ENCODE measurements at regions not wholly inside any gene's neighbourhood (a gene's known extent, or its start where the extent isn't known, plus 50 kb on each side); places are given as distances from the start of the nearest gene placed in this dataset.

- ChIA-PET POLR2A (ENCODE audit: low non-redundant PET) (no interaction called here), CTCF (no interaction called here)
- no peak for DNase-seq (ENCODE audit: low spot score)
- Histone ChIP-seq H3K36me3 (ENCODE audit: insufficient read depth, low read length, poor library complexity, severe bottlenecking) (no peaks in the 10 kb centered on the region), H3K27ac (ENCODE audit: low read depth, low read length, poor library complexity, severe bottlenecking) (no peak overlapping the region), H3K4me3 (ENCODE audit: low read depth, low read length, poor library complexity, severe bottlenecking) (no peak overlapping the region), H3K4me1 (ENCODE audit: insufficient read depth, low read length, poor library complexity, severe bottlenecking) (no peaks in the 10 kb centered on the region), H3K27me3 (replicated peaks; ENCODE audit: insufficient read depth, low read depth, low read length, poor library complexity) (peaks cover 4% of the 10 kb centered on the region), H3K9me3 (ENCODE audit: low read depth, low read length, poor library complexity, severe bottlenecking) (no peaks in the 10 kb centered on the region)
- TF ChIP-seq CTCF (conservative IDR thresholded peaks at IDR 0.05; ENCODE audit: low read depth, low read length), result no peak
- TF ChIP-seq EZH2 (IDR thresholded peaks at IDR 0.05; ENCODE audit: borderline replicate concordance, low read depth, low read length, poor library complexity, severe bottlenecking), result no peak
- no TSS peak for BruUV-seq (replicated peaks)
- intact Hi-C loops (cut with micrococcal nuclease; ENCODE audit: unreplicated experiment), result no loop called here
These were observed 393.1 kb downstream of the CNTNAP4 start for GRCh38 chr16:76670125-76670857.

GRCh38 chr16:76676356-76676755 lies 399.2 kb downstream of the CNTNAP4 start:
- TF ChIP-seq CTCF (conservative IDR thresholded peaks at IDR 0.05; ENCODE audit: low read depth, low read length) (no peak), EZH2 (IDR thresholded peaks at IDR 0.05; ENCODE audit: borderline replicate concordance, low read depth, low read length, poor library complexity, severe bottlenecking) (no peak)
- Histone ChIP-seq H3K27me3 (replicated peaks; ENCODE audit: insufficient read depth, low read depth, low read length, poor library complexity) (no peaks in the 10 kb centered on the region), H3K27ac (ENCODE audit: low read depth, low read length, poor library complexity, severe bottlenecking) (no peak overlapping the region), H3K4me3 (ENCODE audit: low read depth, low read length, poor library complexity, severe bottlenecking) (no peak overlapping the region), H3K9me3 (ENCODE audit: low read depth, low read length, poor library complexity, severe bottlenecking) (no peaks in the 10 kb centered on the region), H3K4me1 (ENCODE audit: insufficient read depth, low read length, poor library complexity, severe bottlenecking) (no peaks in the 10 kb centered on the region), H3K36me3 (ENCODE audit: insufficient read depth, low read length, poor library complexity, severe bottlenecking) (no peaks in the 10 kb centered on the region)
- ChIA-PET CTCF (no interaction called here), POLR2A (ENCODE audit: low non-redundant PET) (no interaction called here)
- intact Hi-C loops (cut with micrococcal nuclease; ENCODE audit: unreplicated experiment), result no loop called here
- BruUV-seq (replicated peaks), result no TSS peak
- no peak for DNase-seq (ENCODE audit: low spot score)

- no peak for DNase-seq (ENCODE audit: low spot score)
- POLR2A ChIA-PET (ENCODE audit: low non-redundant PET), result no interaction called here
- no TSS peak for BruUV-seq (replicated peaks)
- H3K27me3 ChIP-seq (replicated peaks; ENCODE audit: insufficient read depth, low read depth, low read length, poor library complexity), result peaks cover 5% of the 10 kb centered on the region
- intact Hi-C loops (cut with micrococcal nuclease; ENCODE audit: unreplicated experiment), result no loop called here
- H3K4me1 ChIP-seq (ENCODE audit: insufficient read depth, low read length, poor library complexity, severe bottlenecking), result no peaks in the 10 kb centered on the region
- TF ChIP-seq CTCF (conservative IDR thresholded peaks at IDR 0.05; ENCODE audit: low read depth, low read length) (no peak), EZH2 (IDR thresholded peaks at IDR 0.05; ENCODE audit: borderline replicate concordance, low read depth, low read length, poor library complexity, severe bottlenecking) (no peak)
- H3K4me3 ChIP-seq (ENCODE audit: low read depth, low read length, poor library complexity, severe bottlenecking), result no peak overlapping the region
- no peak overlapping the region for H3K27ac ChIP-seq (ENCODE audit: low read depth, low read length, poor library complexity, severe bottlenecking)
- no peaks in the 10 kb centered on the region for H3K9me3 ChIP-seq (ENCODE audit: low read depth, low read length, poor library complexity, severe bottlenecking)
- CTCF ChIA-PET, result no interaction called here
- H3K36me3 ChIP-seq (ENCODE audit: insufficient read depth, low read length, poor library complexity, severe bottlenecking), result no peaks in the 10 kb centered on the region
These were observed 404.1 kb downstream of the CNTNAP4 start for GRCh38 chr16:76681296-76681695.
